ENCODE measurements at regions not wholly inside any gene's neighbourhood (a gene's known extent, or its start where the extent isn't known, plus 50 kb on each side); places are given as distances from the start of the nearest gene placed in this dataset.

- H3K4me3 ChIP-seq (ENCODE audit: low read length) = no peak overlapping the region
- no peak for DNase-seq (ENCODE audit: low read depth)
- no peak for TF ChIP-seq CTCF (conservative IDR thresholded peaks at IDR 0.05; ENCODE audit: low read depth, low read length)
These were observed 261.2 kb downstream of the BCL11A start for GRCh38 chr2:60292242-60292641.

- no peak overlapping the region for H3K4me3 ChIP-seq (ENCODE audit: low read length)
- DNase-seq (ENCODE audit: low read depth) = no peak
- TF ChIP-seq CTCF (conservative IDR thresholded peaks at IDR 0.05; ENCODE audit: low read depth, low read length) = no peak
These were observed 262.9 kb downstream of the BCL11A start for GRCh38 chr2:60290509-60290908.

GRCh38 chr2:60285626-60286316 is 267.7 kb downstream of the BCL11A start:
- TF ChIP-seq CTCF (conservative IDR thresholded peaks at IDR 0.05; ENCODE audit: low read depth, low read length) = no peak
- DNase-seq (ENCODE audit: low read depth) = no peak
- H3K4me3 ChIP-seq (ENCODE audit: low read length) = no peak overlapping the region

GRCh38 chr2:60283626-60284025 is 269.8 kb downstream of the BCL11A start:
- H3K4me3 ChIP-seq (ENCODE audit: low read length) = no peak overlapping the region
- DNase-seq (ENCODE audit: low read depth) = no peak
- TF ChIP-seq CTCF (conservative IDR thresholded peaks at IDR 0.05; ENCODE audit: low read depth, low read length) = no peak

GRCh38 chr2:60282886-60283285 is 270.6 kb downstream of the BCL11A start:
- no peak for TF ChIP-seq CTCF (conservative IDR thresholded peaks at IDR 0.05; ENCODE audit: low read depth, low read length)
- no peak overlapping the region for H3K4me3 ChIP-seq (ENCODE audit: low read length)
- no peak for DNase-seq (ENCODE audit: low read depth)

- no peak for TF ChIP-seq CTCF (conservative IDR thresholded peaks at IDR 0.05; ENCODE audit: low read depth, low read length)
- H3K4me3 ChIP-seq (ENCODE audit: low read length) = no peak overlapping the region
- no peak for DNase-seq (ENCODE audit: low read depth)
These were observed 271.7 kb downstream of the BCL11A start for GRCh38 chr2:60281730-60282129.

GRCh38 chr2:60280238-60280637 is 273.2 kb downstream of the BCL11A start:
- DNase-seq (ENCODE audit: low read depth) = no peak
- no peak for TF ChIP-seq CTCF (conservative IDR thresholded peaks at IDR 0.05; ENCODE audit: low read depth, low read length)
- H3K4me3 ChIP-seq (ENCODE audit: low read length) = no peak overlapping the region

Data from retinal pigment epithelial cell (primary cell).